Lower leg skin (tissue), 4 donors: ENCODE measurements at regions not wholly inside any gene's neighbourhood (a gene's known extent, or its start where the extent isn't known, plus 50 kb on each side); places are given as distances from the start of the nearest gene placed in this dataset.

Source experiments
- DNase-seq, 2 donors: peaks; one replicate each; pipeline ENCODE4 v3.0.0-alpha.2; 2019; ENCODE audit warnings: low spot score in 2 of 2
- H3K4me3 ChIP-seq: fragments of 200-600 bp; sonication (generic); 2 replicates; pipeline ENCODE4 v1.5.1; 2017; ENCODE audit warnings: mild to moderate bottlenecking, low read depth; ENCODE audit not compliant: poor library complexity, severe bottlenecking
- POLR2A ChIP-seq, 2 donors: fragments of 450-650 bp; IDR thresholded peaks; one replicate each; pipeline ENCODE4 v1.6.1; 2016 to 2017; ENCODE audit warnings: antibody characterized with exemption in 2 of 2, mild to moderate bottlenecking in 1 of 2, moderate library complexity in 1 of 2
- WGBS, 2 donors: methylation state at CpG; one replicate each; pipeline ENCODE4 v1.1.5; 2018; 5-methylcytosine and 5-hydroxymethylcytosine counted together
- intact Hi-C: fragments of 100-400 bp; cut with DNase I; formaldehyde crosslinking; loops from one replicate; pipeline ENCODE4 v1.15.0; 2023; ENCODE audit warnings: low total_unique reads
- TF ChIP-seq, protein P1 (sequence below), 3 donors: fragments of 450-650 bp; IDR thresholded peaks; one replicate each; pipeline ENCODE4 v1.5.1; 2016; ENCODE audit warnings: antibody characterized with exemption in 3 of 3, mild to moderate bottlenecking in 3 of 3, moderate library complexity in 2 of 3

GRCh38 chr11:106471276-106471675 is 393.8 kb downstream of the AASDHPPT start:
- TF ChIP-seq POLR2A (IDR thresholded peaks at IDR 0.05) = no peak
- TF ChIP-seq, protein P1, sequence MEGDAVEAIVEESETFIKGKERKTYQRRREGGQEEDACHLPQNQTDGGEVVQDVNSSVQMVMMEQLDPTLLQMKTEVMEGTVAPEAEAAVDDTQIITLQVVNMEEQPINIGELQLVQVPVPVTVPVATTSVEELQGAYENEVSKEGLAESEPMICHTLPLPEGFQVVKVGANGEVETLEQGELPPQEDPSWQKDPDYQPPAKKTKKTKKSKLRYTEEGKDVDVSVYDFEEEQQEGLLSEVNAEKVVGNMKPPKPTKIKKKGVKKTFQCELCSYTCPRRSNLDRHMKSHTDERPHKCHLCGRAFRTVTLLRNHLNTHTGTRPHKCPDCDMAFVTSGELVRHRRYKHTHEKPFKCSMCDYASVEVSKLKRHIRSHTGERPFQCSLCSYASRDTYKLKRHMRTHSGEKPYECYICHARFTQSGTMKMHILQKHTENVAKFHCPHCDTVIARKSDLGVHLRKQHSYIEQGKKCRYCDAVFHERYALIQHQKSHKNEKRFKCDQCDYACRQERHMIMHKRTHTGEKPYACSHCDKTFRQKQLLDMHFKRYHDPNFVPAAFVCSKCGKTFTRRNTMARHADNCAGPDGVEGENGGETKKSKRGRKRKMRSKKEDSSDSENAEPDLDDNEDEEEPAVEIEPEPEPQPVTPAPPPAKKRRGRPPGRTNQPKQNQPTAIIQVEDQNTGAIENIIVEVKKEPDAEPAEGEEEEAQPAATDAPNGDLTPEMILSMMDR (IDR thresholded peaks at IDR 0.05) = no peak
- 46 to 89% methylated on average over 1 of the region's 1 CpG for WGBS, 2 donors
- no peak overlapping the region for H3K4me3 ChIP-seq
- intact Hi-C loops = no loop called here
- DNase-seq = no peak

- intact Hi-C loops = no loop called here
- no peak for DNase-seq
- 26 to 49% methylated on average over 2 of the region's 2 CpGs for WGBS, 2 donors
- H3K4me3 ChIP-seq = no peak overlapping the region
- TF ChIP-seq, protein P1 (IDR thresholded peaks at IDR 0.05) = no peak
- no peak for TF ChIP-seq POLR2A (IDR thresholded peaks at IDR 0.05)
Observed at GRCh38 chr11:106473089-106473722, 395.7 kb downstream of the AASDHPPT start.

- intact Hi-C loops = no loop called here
- no peak for DNase-seq
- 89 to 92% methylated on average over 2 of the region's 2 CpGs for WGBS, 2 donors
- H3K4me3 ChIP-seq = no peak overlapping the region
- TF ChIP-seq POLR2A (IDR thresholded peaks at IDR 0.05) = no peak
- TF ChIP-seq, protein P1 (IDR thresholded peaks at IDR 0.05) = no peak
Observed at GRCh38 chr11:106474274-106474673, 396.8 kb downstream of the AASDHPPT start.

DNA sequence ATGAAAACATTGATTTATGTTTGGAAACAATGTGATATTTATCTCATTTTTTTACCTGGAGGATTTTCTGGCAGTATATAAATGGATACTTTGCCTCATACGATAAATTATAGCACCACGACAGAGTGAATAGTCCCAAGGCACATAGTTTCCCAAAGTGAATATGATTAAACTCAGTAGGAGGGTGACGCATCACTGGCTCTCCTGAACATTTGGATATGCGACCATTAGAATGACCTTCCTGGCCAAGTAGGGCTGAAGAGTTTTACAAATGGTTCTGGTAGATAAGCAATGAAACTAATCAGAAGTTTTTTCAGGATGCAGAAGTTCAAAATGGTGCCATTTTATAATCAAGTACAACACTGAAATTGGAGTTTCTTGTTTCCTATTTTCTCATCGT is 397.7 kb downstream of the AASDHPPT start:
- 55 to 60% methylated on average over 5 of the region's 5 CpGs for WGBS, 2 donors
- intact Hi-C loops = no loop called here
- DNase-seq = no peak

GRCh38 chr11:106477776-106478175 is 400.3 kb downstream of the AASDHPPT start:
- H3K4me3 ChIP-seq = no peak overlapping the region
- 63 to 79% methylated on average over 1 of the region's 1 CpG for WGBS, 2 donors
- TF ChIP-seq, protein P1 (IDR thresholded peaks at IDR 0.05) = no peak
- TF ChIP-seq POLR2A (IDR thresholded peaks at IDR 0.05) = no peak
- no peak for DNase-seq
- intact Hi-C loops = no loop called here

More for the DNA sequence above, 397.7 kb downstream of the AASDHPPT start:
- TF ChIP-seq, protein P1 (IDR thresholded peaks at IDR 0.05) = no peak
- TF ChIP-seq POLR2A (IDR thresholded peaks at IDR 0.05) = no peak
- H3K4me3 ChIP-seq = no peak overlapping the region

- WGBS, 2 donors = 74 to 79% methylated on average over 3 of the region's 3 CpGs
- no peak for DNase-seq
- intact Hi-C loops = no loop called here
- TF ChIP-seq, protein P1 (IDR thresholded peaks at IDR 0.05) = no peak
- TF ChIP-seq POLR2A (IDR thresholded peaks at IDR 0.05) = no peak
- no peak overlapping the region for H3K4me3 ChIP-seq
Observed at GRCh38 chr11:106479646-106480045, 402.2 kb downstream of the AASDHPPT start.
